ENCODE measurements at regions not wholly inside any gene's neighbourhood (a gene's known extent, or its start where the extent isn't known, plus 50 kb on each side); places are given as distances from the start of the nearest gene placed in this dataset.

GRCh38 chr11:29309992-29310391, 706.8 kb downstream of the KCNA4 start:
- Histone ChIP-seq H3K9me3 (replicated peaks) (no peaks in the 10 kb centered on the region), H3K4me1 (no peaks in the 10 kb centered on the region), H3K27ac (replicated peaks) (no peak overlapping the region), H3K4me3 (no peak overlapping the region), H3K27me3 (ENCODE audit: low read depth) (no peaks in the 10 kb centered on the region), H3K36me3 (no peaks in the 10 kb centered on the region)
- no peak for DNase-seq
- intact Hi-C loops (cut with micrococcal nuclease), result no loop called here
- TF ChIP-seq CTCF (IDR thresholded peaks at IDR 0.05; ENCODE audit: borderline replicate concordance), result no peak

GRCh38 chr11:29306527-29306926, 710.3 kb downstream of the KCNA4 start:
- no peak for TF ChIP-seq CTCF (IDR thresholded peaks at IDR 0.05; ENCODE audit: borderline replicate concordance)
- Histone ChIP-seq H3K36me3 (no peaks in the 10 kb centered on the region), H3K27ac (replicated peaks) (no peak overlapping the region), H3K4me1 (no peaks in the 10 kb centered on the region), H3K27me3 (ENCODE audit: low read depth) (no peaks in the 10 kb centered on the region), H3K4me3 (no peak overlapping the region), H3K9me3 (replicated peaks) (no peaks in the 10 kb centered on the region)
- intact Hi-C loops (cut with micrococcal nuclease), result no loop called here
- DNase-seq, result no peak

- no peak for TF ChIP-seq CTCF (IDR thresholded peaks at IDR 0.05; ENCODE audit: borderline replicate concordance)
- H3K4me3 ChIP-seq, result no peak overlapping the region
- DNase-seq, result no peak
- no peaks in the 10 kb centered on the region for H3K9me3 ChIP-seq (replicated peaks)
- H3K4me1 ChIP-seq, result no peaks in the 10 kb centered on the region
- no peaks in the 10 kb centered on the region for H3K27me3 ChIP-seq (ENCODE audit: low read depth)
- intact Hi-C loops (cut with micrococcal nuclease), result no loop called here
- H3K27ac ChIP-seq (replicated peaks), result no peak overlapping the region
- H3K36me3 ChIP-seq, result no peaks in the 10 kb centered on the region
Observed at GRCh38 chr11:29305456-29306232, 711.2 kb downstream of the KCNA4 start.

GRCh38 chr11:29300420-29300819, 716.4 kb downstream of the KCNA4 start:
- intact Hi-C loops (cut with micrococcal nuclease), result no loop called here
- H3K4me3 ChIP-seq, result no peak overlapping the region

GRCh38 chr11:29296680-29297079, 720.1 kb downstream of the KCNA4 start:
- Histone ChIP-seq H3K9me3 (replicated peaks) (no peaks in the 10 kb centered on the region), H3K4me3 (no peak overlapping the region)
- no peak for DNase-seq

More at GRCh38 chr11:29300420-29300819, 716.4 kb downstream of the KCNA4 start:
- no peaks in the 10 kb centered on the region for H3K36me3 ChIP-seq
- no peak for DNase-seq
- no peak for TF ChIP-seq CTCF (IDR thresholded peaks at IDR 0.05; ENCODE audit: borderline replicate concordance)
- H3K9me3 ChIP-seq (replicated peaks), result no peaks in the 10 kb centered on the region
- H3K27ac ChIP-seq (replicated peaks), result no peak overlapping the region
- no peaks in the 10 kb centered on the region for H3K27me3 ChIP-seq (ENCODE audit: low read depth)
- no peaks in the 10 kb centered on the region for H3K4me1 ChIP-seq

More at GRCh38 chr11:29296680-29297079, 720.1 kb downstream of the KCNA4 start:
- H3K27me3 ChIP-seq (ENCODE audit: low read depth), result no peaks in the 10 kb centered on the region
- H3K36me3 ChIP-seq, result no peaks in the 10 kb centered on the region
- no peak for TF ChIP-seq CTCF (IDR thresholded peaks at IDR 0.05; ENCODE audit: borderline replicate concordance)
- H3K27ac ChIP-seq (replicated peaks), result no peak overlapping the region
- no peaks in the 10 kb centered on the region for H3K4me1 ChIP-seq
- intact Hi-C loops (cut with micrococcal nuclease), result no loop called here

Measured in left ventricle myocardium inferior (tissue), 1 donor.